OCI-LY1 (cell line): ENCODE measurements at regions not wholly inside any gene's neighbourhood (a gene's known extent, or its start where the extent isn't known, plus 50 kb on each side); places are given as distances from the start of the nearest gene placed in this dataset.
A peak's percentile ranks its signal among the peaks of the same experiment; 100 is the strongest.

ENCODE experiments used
- EZH2 ChIP-seq: fragments of 200-600 bp; sonication (generic), shearing (Covaris generic); IDR thresholded peaks from 2 replicates; pipeline ENCODE4 v1.8.0; 2017; ENCODE audit warnings: borderline replicate concordance, mixed run types, mild to moderate bottlenecking, antibody characterized with exemption, low read length, moderate library complexity, mixed read lengths
- TF ChIP-seq, protein P1 (sequence below): fragments of 200-600 bp; sonication (generic), shearing (Covaris generic); IDR thresholded peaks from 2 replicates; pipeline ENCODE4 v1.5.1; 2017; ENCODE audit warnings: mild to moderate bottlenecking, antibody characterized with exemption, low read length, moderate library complexity, mixed read lengths

- TF ChIP-seq, protein P1, sequence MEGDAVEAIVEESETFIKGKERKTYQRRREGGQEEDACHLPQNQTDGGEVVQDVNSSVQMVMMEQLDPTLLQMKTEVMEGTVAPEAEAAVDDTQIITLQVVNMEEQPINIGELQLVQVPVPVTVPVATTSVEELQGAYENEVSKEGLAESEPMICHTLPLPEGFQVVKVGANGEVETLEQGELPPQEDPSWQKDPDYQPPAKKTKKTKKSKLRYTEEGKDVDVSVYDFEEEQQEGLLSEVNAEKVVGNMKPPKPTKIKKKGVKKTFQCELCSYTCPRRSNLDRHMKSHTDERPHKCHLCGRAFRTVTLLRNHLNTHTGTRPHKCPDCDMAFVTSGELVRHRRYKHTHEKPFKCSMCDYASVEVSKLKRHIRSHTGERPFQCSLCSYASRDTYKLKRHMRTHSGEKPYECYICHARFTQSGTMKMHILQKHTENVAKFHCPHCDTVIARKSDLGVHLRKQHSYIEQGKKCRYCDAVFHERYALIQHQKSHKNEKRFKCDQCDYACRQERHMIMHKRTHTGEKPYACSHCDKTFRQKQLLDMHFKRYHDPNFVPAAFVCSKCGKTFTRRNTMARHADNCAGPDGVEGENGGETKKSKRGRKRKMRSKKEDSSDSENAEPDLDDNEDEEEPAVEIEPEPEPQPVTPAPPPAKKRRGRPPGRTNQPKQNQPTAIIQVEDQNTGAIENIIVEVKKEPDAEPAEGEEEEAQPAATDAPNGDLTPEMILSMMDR, result peak; percentile 82
- no peak for TF ChIP-seq EZH2
Measured at GRCh38 chr3:193190146-193190786, 50.8 kb upstream of the PLAAT1 start.
